ENCODE measurements at regions not wholly inside any gene's neighbourhood (a gene's known extent, or its start where the extent isn't known, plus 50 kb on each side); places are given as distances from the start of the nearest gene placed in this dataset.
"Not testable (repeated sequence)": the region's sequence is repeated elsewhere in the genome, so short reads cannot be mapped to it uniquely, and the experiment has no call there.

DNA sequence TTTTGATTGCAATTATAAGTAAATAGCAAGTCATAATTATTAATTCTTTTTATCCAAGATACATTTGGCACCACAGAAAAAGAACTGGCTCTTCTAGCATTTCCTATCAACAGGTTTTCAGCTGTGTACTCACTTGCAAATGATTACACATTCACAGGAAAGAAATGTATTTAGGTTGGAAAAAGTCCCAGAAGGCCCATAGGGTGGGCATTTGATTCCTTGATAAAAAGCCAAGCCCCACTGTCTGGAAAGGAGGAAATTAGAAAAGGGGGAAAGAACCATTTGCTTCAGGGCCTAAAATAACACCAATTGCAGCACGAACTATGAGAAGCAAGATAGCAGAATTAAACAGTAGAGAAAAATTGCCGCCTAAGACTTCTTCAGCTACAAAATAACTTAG is 80.8 kb upstream of the COL1A2 start:
- CTCF ChIA-PET, result no interaction called here

DNA sequence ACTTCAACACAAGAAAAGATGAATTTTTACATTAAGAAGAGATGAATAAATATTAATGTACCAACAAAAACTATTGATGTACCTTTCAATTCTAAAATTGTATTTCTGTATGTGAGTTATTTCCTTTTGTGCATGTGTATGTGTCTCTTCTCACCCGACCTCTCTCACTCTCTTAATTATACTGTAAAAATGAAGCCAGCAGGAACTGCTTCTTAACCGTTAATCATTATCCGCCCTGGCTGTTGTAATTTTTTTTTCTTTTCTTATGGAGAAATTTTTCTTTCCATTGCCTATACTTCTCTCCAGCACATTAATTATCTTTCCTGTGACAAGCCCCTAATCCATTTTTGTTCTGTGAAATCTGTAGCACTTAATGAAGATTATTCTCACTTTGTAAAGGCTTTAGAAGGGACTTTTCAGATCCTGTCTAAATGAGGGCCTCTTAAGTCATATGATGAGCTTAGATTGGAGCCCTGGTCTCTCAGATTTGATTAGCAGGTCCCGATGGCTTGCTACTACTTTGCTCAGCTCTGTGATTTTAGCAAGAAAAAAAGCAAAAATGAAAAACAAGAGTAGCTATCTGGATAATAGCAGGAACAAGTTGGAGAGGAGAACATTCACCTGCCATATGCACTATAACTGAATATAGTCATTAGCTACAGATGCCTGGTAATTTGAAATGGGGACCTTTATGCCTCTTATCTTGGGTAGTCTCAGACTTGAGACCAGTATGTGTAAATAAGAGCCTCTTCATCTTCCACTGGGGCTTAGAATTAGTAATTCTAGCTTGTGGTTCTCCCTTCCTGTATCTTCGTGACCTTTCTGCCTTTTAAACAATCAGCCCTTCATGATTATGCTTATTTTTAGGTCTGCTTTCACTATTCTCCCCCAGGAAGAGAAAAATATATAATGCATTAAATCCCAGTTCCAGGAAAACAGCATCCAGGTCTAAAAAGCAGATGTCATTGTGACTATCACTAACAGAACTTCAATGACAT is 80.0 kb upstream of the COL1A2 start:
- no peaks in the 10 kb centered on the region for H3K4me1 ChIP-seq (ENCODE audit: insufficient read depth, low read length)
- no peaks in the 10 kb centered on the region for H3K9me3 ChIP-seq (ENCODE audit: low read length)
- DNase-seq, result no peak
- TF ChIP-seq EZH2phosphoT487 (IDR thresholded peaks at IDR 0.05; ENCODE audit: borderline replicate concordance, low read length), result no peak
- H4K20me1 ChIP-seq (ENCODE audit: low read length), result no peaks in the 10 kb centered on the region
- BruUV-seq (replicated peaks), result no TSS peak
- H3K9me2 ChIP-seq (replicated peaks; ENCODE audit: low read length), result no peaks in the 10 kb centered on the region
- H3K79me2 ChIP-seq (ENCODE audit: low read length), result no peaks in the 10 kb centered on the region
- no peak overlapping the region for H3K4me2 ChIP-seq (ENCODE audit: low read length)
- CTCF ChIA-PET, result no interaction called here
- no peak overlapping the region for H2AFZ ChIP-seq (ENCODE audit: low read length)
- no peaks in the 10 kb centered on the region for H3K27me3 ChIP-seq (ENCODE audit: low read length)
- POLR2A ChIA-PET (ENCODE audit: unreplicated experiment), result no interaction called here
- intact Hi-C loops (cut with micrococcal nuclease), result no loop called here
- no peak for ATAC-seq
- H3F3A ChIP-seq (ENCODE audit: low read length, unreplicated experiment), result no peaks in the 10 kb centered on the region
- no peak overlapping the region for H3K4me3 ChIP-seq (ENCODE audit: low read length)
- no peak overlapping the region for H3K27ac ChIP-seq (ENCODE audit: low read length)
- H3K9ac ChIP-seq (ENCODE audit: low read length), result no peak overlapping the region
- no peaks in the 10 kb centered on the region for H3K36me3 ChIP-seq (ENCODE audit: low read depth, low read length)

More for the DNA sequence above, 80.8 kb upstream of the COL1A2 start:
- no peaks in the 10 kb centered on the region for H3K36me3 ChIP-seq (ENCODE audit: low read depth, low read length)
- no peak overlapping the region for H3K27ac ChIP-seq (ENCODE audit: low read length)
- no peak overlapping the region for H3K9ac ChIP-seq (ENCODE audit: low read length)
- BruUV-seq (replicated peaks), result no TSS peak
- no peaks in the 10 kb centered on the region for H3K9me2 ChIP-seq (replicated peaks; ENCODE audit: low read length)
- H3K9me3 ChIP-seq (ENCODE audit: low read length), result no peaks in the 10 kb centered on the region
- H3K4me3 ChIP-seq (ENCODE audit: low read length), result no peak overlapping the region
- POLR2A ChIA-PET (ENCODE audit: unreplicated experiment), result no interaction called here
- DNase-seq, result no peak
- no peak for ATAC-seq
- H3K4me1 ChIP-seq (ENCODE audit: insufficient read depth, low read length), result no peaks in the 10 kb centered on the region
- TF ChIP-seq, protein P1, sequence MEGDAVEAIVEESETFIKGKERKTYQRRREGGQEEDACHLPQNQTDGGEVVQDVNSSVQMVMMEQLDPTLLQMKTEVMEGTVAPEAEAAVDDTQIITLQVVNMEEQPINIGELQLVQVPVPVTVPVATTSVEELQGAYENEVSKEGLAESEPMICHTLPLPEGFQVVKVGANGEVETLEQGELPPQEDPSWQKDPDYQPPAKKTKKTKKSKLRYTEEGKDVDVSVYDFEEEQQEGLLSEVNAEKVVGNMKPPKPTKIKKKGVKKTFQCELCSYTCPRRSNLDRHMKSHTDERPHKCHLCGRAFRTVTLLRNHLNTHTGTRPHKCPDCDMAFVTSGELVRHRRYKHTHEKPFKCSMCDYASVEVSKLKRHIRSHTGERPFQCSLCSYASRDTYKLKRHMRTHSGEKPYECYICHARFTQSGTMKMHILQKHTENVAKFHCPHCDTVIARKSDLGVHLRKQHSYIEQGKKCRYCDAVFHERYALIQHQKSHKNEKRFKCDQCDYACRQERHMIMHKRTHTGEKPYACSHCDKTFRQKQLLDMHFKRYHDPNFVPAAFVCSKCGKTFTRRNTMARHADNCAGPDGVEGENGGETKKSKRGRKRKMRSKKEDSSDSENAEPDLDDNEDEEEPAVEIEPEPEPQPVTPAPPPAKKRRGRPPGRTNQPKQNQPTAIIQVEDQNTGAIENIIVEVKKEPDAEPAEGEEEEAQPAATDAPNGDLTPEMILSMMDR (conservative IDR thresholded peaks at IDR 0.05; ENCODE audit: low read depth, low read length), result no peak
- no peak for TF ChIP-seq EZH2 (IDR thresholded peaks at IDR 0.05; ENCODE audit: low read length, unreplicated experiment)
- TF ChIP-seq EZH2phosphoT487 (IDR thresholded peaks at IDR 0.05; ENCODE audit: borderline replicate concordance, low read length), result no peak
- intact Hi-C loops (cut with micrococcal nuclease), result no loop called here
- H3F3A ChIP-seq (ENCODE audit: low read length, unreplicated experiment), result no peaks in the 10 kb centered on the region
- no peaks in the 10 kb centered on the region for H3K79me2 ChIP-seq (ENCODE audit: low read length)
- H3K4me2 ChIP-seq (ENCODE audit: low read length), result no peak overlapping the region
- H4K20me1 ChIP-seq (ENCODE audit: low read length), result no peaks in the 10 kb centered on the region
- H2AFZ ChIP-seq (ENCODE audit: low read length), result no peak overlapping the region
- H3K27me3 ChIP-seq (ENCODE audit: low read length), result no peaks in the 10 kb centered on the region

DNA sequence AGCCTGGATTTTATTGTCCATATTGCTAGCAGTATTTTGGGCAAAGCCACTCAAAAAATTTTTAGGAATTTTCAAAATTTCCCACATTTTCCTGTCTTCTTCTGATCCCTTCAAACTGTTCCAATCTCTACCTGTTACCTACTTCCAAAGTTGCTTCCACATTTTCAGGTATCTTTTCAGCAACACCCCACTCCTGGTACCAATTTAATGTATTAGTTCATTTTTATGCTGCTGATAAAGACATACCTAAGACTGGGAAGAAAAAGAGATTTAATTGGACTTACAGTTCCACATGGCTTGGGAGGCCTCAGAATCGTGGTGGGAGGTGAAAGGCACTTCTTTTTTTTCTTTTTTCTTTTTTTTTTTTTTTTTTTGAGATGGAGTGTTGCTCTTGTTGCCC is 73.6 kb upstream of the COL1A2 start:
- H2AFZ ChIP-seq (ENCODE audit: low read length); CTCF ChIA-PET; intact Hi-C loops (cut with micrococcal nuclease); H3K4me2 ChIP-seq (ENCODE audit: low read length); H3K9me3 ChIP-seq (ENCODE audit: low read length); H4K20me1 ChIP-seq (ENCODE audit: low read length); H3F3A ChIP-seq (ENCODE audit: low read length, unreplicated experiment); H3K9ac ChIP-seq (ENCODE audit: low read length); POLR2A ChIA-PET (ENCODE audit: unreplicated experiment); H3K4me1 ChIP-seq (ENCODE audit: insufficient read depth, low read length); H3K27ac ChIP-seq (ENCODE audit: low read length); H3K4me3 ChIP-seq (ENCODE audit: low read length); ATAC-seq; H3K36me3 ChIP-seq (ENCODE audit: low read depth, low read length); H3K79me2 ChIP-seq (ENCODE audit: low read length); DNase-seq; H3K27me3 ChIP-seq (ENCODE audit: low read length); H3K9me2 ChIP-seq (replicated peaks; ENCODE audit: low read length); BruUV-seq (replicated peaks): not testable (repeated sequence)
